ENCODE measurements at regions not wholly inside any gene's neighbourhood (a gene's known extent, or its start where the extent isn't known, plus 50 kb on each side); places are given as distances from the start of the nearest gene placed in this dataset.

DNA sequence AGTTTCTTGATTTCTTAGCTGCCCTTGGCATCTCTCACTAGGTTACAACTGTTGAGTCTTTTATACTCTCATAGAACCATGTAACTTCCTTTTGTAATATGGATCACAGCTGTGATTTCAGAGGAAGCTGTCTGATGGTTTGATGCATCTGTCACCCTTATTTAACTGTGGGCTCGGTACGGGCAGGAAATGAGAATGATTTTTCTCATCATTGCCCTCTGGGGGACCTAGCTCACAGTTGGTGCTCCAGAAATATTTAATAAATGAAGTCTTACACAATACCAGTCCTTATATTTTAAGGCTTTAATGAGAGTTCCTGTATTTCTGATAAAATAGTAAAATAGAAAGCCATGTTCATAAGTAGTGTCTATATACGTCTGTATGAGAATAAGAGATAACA is 151.2 kb downstream of the EBLN2 start:
- no CpG with 5 or more reads among the region's 3 CpGs for WGBS (ENCODE audit: extremely low coverage, insufficient coverage, insufficient read length)
- Histone ChIP-seq H2BK120ac (ENCODE audit: insufficient read depth, low read length, poor library complexity) (no peak overlapping the region), H3K4me1 (ENCODE audit: control insufficient read depth in 1 of 2, insufficient read depth in 2 of 2, low read length in 2 of 2) (no peaks in the 10 kb centered on the region), H3K79me1 (ENCODE audit: low read length) (no peaks in the 10 kb centered on the region), H3K36me3 (ENCODE audit: control insufficient read depth in 1 of 2, insufficient read depth in 2 of 2, low read length in 2 of 2) (no peaks in the 10 kb centered on the region), H2AK5ac (ENCODE audit: low read length) (no peak overlapping the region), H4K91ac (ENCODE audit: low read depth, low read length) (no peak overlapping the region), H3K23ac (ENCODE audit: low read length) (no peak overlapping the region), H3K14ac (ENCODE audit: low read length) (no peak overlapping the region), H2BK5ac (ENCODE audit: low read depth, low read length, poor library complexity) (no peak overlapping the region), H3K18ac (ENCODE audit: low read length) (no peak overlapping the region), H3K4me3 (ENCODE audit: low read depth, low read length) (no peak overlapping the region), H3K27ac (ENCODE audit: low read depth, low read length) (no peak overlapping the region), H3K27me3 (ENCODE audit: insufficient read depth, low read length) (no peaks in the 10 kb centered on the region), H3K9ac (ENCODE audit: low read length) (no peak overlapping the region), H2BK12ac (ENCODE audit: low read length) (no peak overlapping the region), H3K4ac (ENCODE audit: low read depth, low read length) (no peak overlapping the region), H4K12ac (ENCODE audit: low read depth, low read length) (no peak overlapping the region), H3K9me3 (ENCODE audit: insufficient read depth, low read depth, low read length) (no peaks in the 10 kb centered on the region), H3K79me2 (ENCODE audit: control insufficient read depth, insufficient read depth, low read length, poor library complexity) (no peaks in the 10 kb centered on the region), H2AFZ (ENCODE audit: insufficient read depth, low read length, poor library complexity) (no peak overlapping the region), H4K8ac (ENCODE audit: low read depth, low read length) (no peak overlapping the region), H3K4me2 (ENCODE audit: low read length) (no peak overlapping the region)
- DNase-seq, result no peak

- Histone ChIP-seq H3K36me3 (ENCODE audit: control insufficient read depth in 1 of 2, insufficient read depth in 2 of 2, low read length in 2 of 2) (no peaks in the 10 kb centered on the region), H2AFZ (ENCODE audit: insufficient read depth, low read length, poor library complexity) (no peak overlapping the region), H3K27ac (ENCODE audit: low read depth, low read length) (no peak overlapping the region), H4K91ac (ENCODE audit: low read depth, low read length) (no peak overlapping the region), H2BK5ac (ENCODE audit: low read depth, low read length, poor library complexity) (no peak overlapping the region), H3K4me2 (ENCODE audit: low read length) (no peak overlapping the region), H3K79me2 (ENCODE audit: control insufficient read depth, insufficient read depth, low read length, poor library complexity) (no peaks in the 10 kb centered on the region), H3K14ac (ENCODE audit: low read length) (no peak overlapping the region), H4K8ac (ENCODE audit: low read depth, low read length) (no peak overlapping the region), H3K4me1 (ENCODE audit: control insufficient read depth in 1 of 2, insufficient read depth in 2 of 2, low read length in 2 of 2) (no peaks in the 10 kb centered on the region), H3K18ac (ENCODE audit: low read length) (no peak overlapping the region), H3K79me1 (ENCODE audit: low read length) (no peaks in the 10 kb centered on the region), H3K4ac (ENCODE audit: low read depth, low read length) (no peak overlapping the region), H3K4me3 (ENCODE audit: low read depth, low read length) (no peak overlapping the region), H3K27me3 (ENCODE audit: insufficient read depth, low read length) (no peaks in the 10 kb centered on the region), H2AK5ac (ENCODE audit: low read length) (no peak overlapping the region), H3K23ac (ENCODE audit: low read length) (no peak overlapping the region), H4K12ac (ENCODE audit: low read depth, low read length) (no peak overlapping the region), H2BK120ac (ENCODE audit: insufficient read depth, low read length, poor library complexity) (no peak overlapping the region), H3K9me3 (ENCODE audit: insufficient read depth, low read depth, low read length) (no peaks in the 10 kb centered on the region), H2BK12ac (ENCODE audit: low read length) (no peak overlapping the region), H3K9ac (ENCODE audit: low read length) (no peak overlapping the region)
- DNase-seq, result no peak
- no CpG with 5 or more reads among the region's 1 CpG for WGBS (ENCODE audit: extremely low coverage, insufficient coverage, insufficient read length)
Measured at GRCh38 chr3:73213896-73214295, 152.4 kb downstream of the EBLN2 start.

GRCh38 chr3:73214846-73215245 is 153.4 kb downstream of the EBLN2 start:
- Histone ChIP-seq H2BK120ac (ENCODE audit: insufficient read depth, low read length, poor library complexity) (no peak overlapping the region), H3K79me2 (ENCODE audit: control insufficient read depth, insufficient read depth, low read length, poor library complexity) (no peaks in the 10 kb centered on the region), H4K8ac (ENCODE audit: low read depth, low read length) (no peak overlapping the region), H3K27me3 (ENCODE audit: insufficient read depth, low read length) (no peaks in the 10 kb centered on the region), H2AFZ (ENCODE audit: insufficient read depth, low read length, poor library complexity) (no peak overlapping the region), H4K12ac (ENCODE audit: low read depth, low read length) (no peak overlapping the region), H3K9ac (ENCODE audit: low read length) (no peak overlapping the region), H3K36me3 (ENCODE audit: control insufficient read depth in 1 of 2, insufficient read depth in 2 of 2, low read length in 2 of 2) (no peaks in the 10 kb centered on the region), H3K9me3 (ENCODE audit: insufficient read depth, low read depth, low read length) (no peaks in the 10 kb centered on the region), H3K4me2 (ENCODE audit: low read length) (no peak overlapping the region), H3K27ac (ENCODE audit: low read depth, low read length) (no peak overlapping the region), H3K79me1 (ENCODE audit: low read length) (no peaks in the 10 kb centered on the region), H3K23ac (ENCODE audit: low read length) (no peak overlapping the region), H2BK12ac (ENCODE audit: low read length) (no peak overlapping the region), H2AK5ac (ENCODE audit: low read length) (no peak overlapping the region), H3K18ac (ENCODE audit: low read length) (no peak overlapping the region), H4K91ac (ENCODE audit: low read depth, low read length) (no peak overlapping the region), H3K4me1 (ENCODE audit: control insufficient read depth in 1 of 2, insufficient read depth in 2 of 2, low read length in 2 of 2) (no peaks in the 10 kb centered on the region), H3K14ac (ENCODE audit: low read length) (no peak overlapping the region), H3K4ac (ENCODE audit: low read depth, low read length) (no peak overlapping the region), H2BK5ac (ENCODE audit: low read depth, low read length, poor library complexity) (no peak overlapping the region), H3K4me3 (ENCODE audit: low read depth, low read length) (no peak overlapping the region)
- no peak for DNase-seq
- WGBS (ENCODE audit: extremely low coverage, insufficient coverage, insufficient read length), result no CpG with 5 or more reads among the region's 2 CpGs

DNA sequence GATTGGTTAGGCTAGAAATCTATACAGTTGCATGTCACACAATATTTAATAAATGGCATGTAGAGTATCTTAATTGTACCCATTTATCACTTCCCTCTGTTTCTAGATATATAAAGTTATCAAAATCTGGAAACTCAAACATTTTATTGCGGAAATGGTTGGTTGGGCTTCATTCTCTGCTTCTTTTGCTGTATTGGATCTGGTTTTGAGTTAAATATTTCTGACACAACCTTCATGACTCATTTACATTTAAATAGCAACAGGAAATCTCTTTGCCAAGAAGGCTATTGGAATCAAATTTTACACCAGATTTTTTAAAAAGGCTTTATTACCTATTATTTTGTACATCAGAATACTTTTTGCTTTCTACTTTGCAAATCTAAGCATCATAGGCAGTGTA is 153.8 kb downstream of the EBLN2 start:
- no peak overlapping the region for H2BK5ac ChIP-seq (ENCODE audit: low read depth, low read length, poor library complexity)
- H3K79me2 ChIP-seq (ENCODE audit: control insufficient read depth, insufficient read depth, low read length, poor library complexity), result no peaks in the 10 kb centered on the region
- no peaks in the 10 kb centered on the region for H3K79me1 ChIP-seq (ENCODE audit: low read length)
- H4K8ac ChIP-seq (ENCODE audit: low read depth, low read length), result no peak overlapping the region
- no peak overlapping the region for H3K27ac ChIP-seq (ENCODE audit: low read depth, low read length)
- no peak overlapping the region for H2AFZ ChIP-seq (ENCODE audit: insufficient read depth, low read length, poor library complexity)
- H3K36me3 ChIP-seq (ENCODE audit: control insufficient read depth in 1 of 2, insufficient read depth in 2 of 2, low read length in 2 of 2), result no peaks in the 10 kb centered on the region
- H2AK5ac ChIP-seq (ENCODE audit: low read length), result no peak overlapping the region
- no CpG with 5 or more reads among the region's 1 CpG for WGBS (ENCODE audit: extremely low coverage, insufficient coverage, insufficient read length)
- no peak overlapping the region for H3K23ac ChIP-seq (ENCODE audit: low read length)
- H3K4me2 ChIP-seq (ENCODE audit: low read length), result no peak overlapping the region
- no peak overlapping the region for H4K91ac ChIP-seq (ENCODE audit: low read depth, low read length)
- no peak for DNase-seq
- no peaks in the 10 kb centered on the region for H3K9me3 ChIP-seq (ENCODE audit: insufficient read depth, low read depth, low read length)
- no peak overlapping the region for H3K4ac ChIP-seq (ENCODE audit: low read depth, low read length)
- no peaks in the 10 kb centered on the region for H3K4me1 ChIP-seq (ENCODE audit: control insufficient read depth in 1 of 2, insufficient read depth in 2 of 2, low read length in 2 of 2)
- no peak overlapping the region for H2BK120ac ChIP-seq (ENCODE audit: insufficient read depth, low read length, poor library complexity)
- no peak overlapping the region for H3K14ac ChIP-seq (ENCODE audit: low read length)
- no peak overlapping the region for H3K9ac ChIP-seq (ENCODE audit: low read length)
- H3K18ac ChIP-seq (ENCODE audit: low read length), result no peak overlapping the region
- H4K12ac ChIP-seq (ENCODE audit: low read depth, low read length), result no peak overlapping the region
- H3K27me3 ChIP-seq (ENCODE audit: insufficient read depth, low read length), result no peaks in the 10 kb centered on the region
- no peak overlapping the region for H2BK12ac ChIP-seq (ENCODE audit: low read length)
- H3K4me3 ChIP-seq (ENCODE audit: low read depth, low read length), result no peak overlapping the region

All from trophoblast cell (in vitro differentiated cells and primary cell).